ENCODE measurements at regions not wholly inside any gene's neighbourhood (a gene's known extent, or its start where the extent isn't known, plus 50 kb on each side); places are given as distances from the start of the nearest gene placed in this dataset.

GRCh38 chr2:150909613-150910012 lies 352.1 kb downstream of the RBM43 start:
- Histone ChIP-seq H3K27me3 (ENCODE audit: insufficient read depth, low read length) (no peaks in the 10 kb centered on the region), H3K23me2 (ENCODE audit: insufficient read length, low read depth, low read length, poor library complexity, severe bottlenecking) (no peaks in the 10 kb centered on the region), H2BK12ac (ENCODE audit: insufficient read length, low read depth, low read length) (no peak overlapping the region), H3K18ac (ENCODE audit: insufficient read length, low read depth, low read length) (no peak overlapping the region), H4K20me1 (ENCODE audit: control insufficient read depth, insufficient read depth, insufficient read length) (no peaks in the 10 kb centered on the region), H3K27ac (ENCODE audit: insufficient read length, low read depth, low read length) (no peak overlapping the region), H4K5ac (ENCODE audit: insufficient read length, low read depth, low read length) (no peak overlapping the region), H3K4me1 (ENCODE audit: insufficient read depth, low read length) (no peaks in the 10 kb centered on the region), H3T11ph (ENCODE audit: low read length) (no peak overlapping the region), H2BK20ac (ENCODE audit: low read depth, low read length, poor library complexity, severe bottlenecking) (no peak overlapping the region), H3K56ac (ENCODE audit: insufficient read length, low read depth, low read length) (no peak overlapping the region), H3K79me2 (ENCODE audit: insufficient read depth, low read length) (no peaks in the 10 kb centered on the region), H2BK120ac (ENCODE audit: low read depth, low read length, poor library complexity, severe bottlenecking) (no peak overlapping the region), H3K14ac (ENCODE audit: insufficient read depth, low read length) (no peak overlapping the region), H4K91ac (ENCODE audit: insufficient read length, low read depth, low read length) (no peak overlapping the region), H3K9ac (ENCODE audit: extremely low read depth, insufficient read length, low read length) (no peak overlapping the region), H3K79me1 (ENCODE audit: insufficient read depth, low read depth, low read length, poor library complexity, severe bottlenecking) (no peaks in the 10 kb centered on the region), H3K4me2 (ENCODE audit: insufficient read depth, insufficient read length, low read length) (no peak overlapping the region), H2AFZ (ENCODE audit: low read length) (no peak overlapping the region), H3K4ac (ENCODE audit: low read depth, low read length) (no peak overlapping the region), H2AK5ac (ENCODE audit: insufficient read length, low read length) (no peak overlapping the region), H2BK15ac (ENCODE audit: low read depth, low read length) (no peak overlapping the region), H2BK5ac (ENCODE audit: insufficient read length, low read length) (no peak overlapping the region), H3K23ac (ENCODE audit: insufficient read length, low read depth, low read length) (no peak overlapping the region), H3K9me3 (ENCODE audit: control insufficient read depth, low read depth, low read length) (no peaks in the 10 kb centered on the region), H4K8ac (replicated peaks; ENCODE audit: insufficient read length, low read depth, low read length) (no peak overlapping the region)
- H3K4me1 Mint-ChIP-seq: peaks cover 6 to 8% of the 10 kb centered on the region in 2 experiments
- H3K36me3 Mint-ChIP-seq (ENCODE audit: insufficient read depth in 1 of 3, low read depth in 3 of 3): peaks cover 0 to 2% (median 0%) of the 10 kb centered on the region in 3 experiments; a peak in 3 of 7 replicates
- H3K9me3 Mint-ChIP-seq: peaks cover 0 to 2% of the 10 kb centered on the region in 2 experiments; a peak in 3 of 5 replicates
- H3K27ac Mint-ChIP-seq: no peak overlapping the region
- no peak overlapping the region for H3K4me3 Mint-ChIP-seq
- peak; percentile 52 for TF ChIP-seq CTCF (conservative IDR thresholded peaks at IDR 0.05)
- WGBS (ENCODE audit: extremely low coverage, insufficient read length, low lambda C conversion rate): no CpG with 5 or more reads among the region's 1 CpG
- H3K27me3 Mint-ChIP-seq (ENCODE audit: low read depth): no peaks in the 10 kb centered on the region
- no peak for DNase-seq

All from H9 (cell line).